GM19099 (cell line): ENCODE measurements at regions not wholly inside any gene's neighbourhood (a gene's known extent, or its start where the extent isn't known, plus 50 kb on each side); places are given as distances from the start of the nearest gene placed in this dataset.

ENCODE experiments used
- POLR2A ChIP-seq: IDR thresholded peaks from 3 replicates; pipeline ENCODE4 v1.6.1; 2011; ENCODE audit warnings: low read depth; ENCODE audit not compliant: insufficient read length; ENCODE audit errors: extremely low read depth

DNA sequence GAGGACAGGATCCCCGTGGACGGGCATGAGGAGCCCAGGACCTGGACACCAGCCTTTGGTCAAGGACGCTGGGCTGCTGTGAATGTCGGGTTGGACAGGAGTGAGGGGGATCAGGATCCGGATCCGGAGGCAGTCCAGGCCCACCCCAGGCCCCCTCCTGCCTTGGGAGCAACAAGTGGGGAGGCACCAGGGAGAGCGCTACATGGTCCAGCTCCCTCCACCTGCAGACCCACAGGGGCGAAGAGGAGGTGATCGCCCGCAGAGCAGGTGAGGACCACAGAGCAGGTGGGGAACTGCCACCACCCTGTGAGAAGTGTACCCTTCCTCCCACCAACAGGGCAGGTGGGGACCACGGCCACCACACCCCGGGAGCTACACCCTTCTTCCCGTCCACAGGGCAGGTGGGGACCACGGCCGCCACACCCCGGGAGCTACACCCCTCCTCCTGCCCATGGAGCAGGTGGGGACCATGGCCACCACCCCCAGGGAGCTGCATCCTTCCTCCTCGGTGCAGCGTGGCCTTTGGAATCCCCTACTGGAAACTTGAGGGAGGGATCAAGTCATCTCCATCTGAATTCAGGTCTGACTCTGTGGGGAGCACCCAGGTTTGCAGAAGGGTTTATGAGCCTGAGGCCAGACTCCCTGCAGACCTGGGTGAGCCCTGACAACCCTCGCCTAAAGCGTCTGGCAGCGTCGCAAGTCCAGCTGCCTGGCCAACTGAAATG, 141.0 kb downstream of the BRD1 start:
- no peak for TF ChIP-seq POLR2A

DNA sequence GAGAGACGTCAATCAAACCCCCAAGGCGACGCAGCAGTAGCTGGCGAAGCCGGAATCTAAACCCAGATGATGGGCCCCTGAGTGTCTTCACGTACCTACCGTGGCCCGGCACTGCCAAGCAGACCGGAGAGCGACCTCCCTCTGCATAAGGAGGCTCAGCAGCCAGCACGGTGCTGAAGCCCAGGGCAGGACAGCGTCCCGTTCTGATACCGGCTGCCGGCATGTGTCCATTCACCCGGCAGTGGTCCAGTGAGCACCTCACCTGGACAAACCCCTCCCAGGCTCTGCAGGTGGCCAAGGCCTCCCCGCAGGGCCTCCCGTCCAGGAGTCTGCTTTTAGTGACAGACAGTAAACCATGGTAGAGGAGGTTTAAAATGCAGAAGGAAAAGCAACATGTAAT, 142.0 kb downstream of the BRD1 start:
- no peak for TF ChIP-seq POLR2A

DNA sequence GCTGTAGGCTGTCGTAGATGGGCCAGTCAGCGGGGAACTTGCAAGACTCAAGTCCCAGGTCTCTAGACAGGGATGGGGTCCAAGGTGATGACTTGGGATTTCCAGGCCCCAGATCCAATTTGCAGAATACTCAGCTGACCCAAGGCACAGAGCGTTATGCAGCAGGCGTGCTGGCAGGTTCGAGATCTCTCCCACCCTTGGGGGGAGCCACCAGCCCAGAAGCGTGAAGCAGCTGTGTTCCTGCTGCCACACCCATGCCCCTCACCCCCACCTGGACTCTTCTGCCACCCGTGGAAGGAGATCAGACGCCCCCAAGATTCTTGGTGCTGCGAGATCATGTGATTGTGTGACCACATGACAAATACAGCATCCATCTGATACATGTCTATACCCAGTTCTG, 142.6 kb downstream of the BRD1 start:
- TF ChIP-seq POLR2A: no peak

DNA sequence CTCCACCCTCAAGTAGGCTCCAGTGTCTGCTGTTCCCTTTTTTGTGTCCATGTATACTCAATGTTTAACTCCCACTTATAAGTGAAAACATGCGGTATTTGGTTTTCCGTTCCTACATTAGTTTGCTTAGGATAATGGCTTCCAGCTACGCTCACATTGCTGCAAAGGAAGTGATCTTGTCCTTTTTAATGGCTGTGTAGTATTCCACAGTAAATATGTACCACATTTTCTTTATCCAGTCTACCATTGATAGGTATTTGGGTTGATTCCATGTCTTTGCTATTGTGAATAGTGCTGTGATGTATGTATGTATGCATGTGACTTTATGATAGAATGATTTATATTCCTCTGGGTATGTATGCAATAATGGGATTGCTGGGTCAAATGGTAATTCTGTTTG, 144.6 kb downstream of the BRD1 start:
- no peak for TF ChIP-seq POLR2A

DNA sequence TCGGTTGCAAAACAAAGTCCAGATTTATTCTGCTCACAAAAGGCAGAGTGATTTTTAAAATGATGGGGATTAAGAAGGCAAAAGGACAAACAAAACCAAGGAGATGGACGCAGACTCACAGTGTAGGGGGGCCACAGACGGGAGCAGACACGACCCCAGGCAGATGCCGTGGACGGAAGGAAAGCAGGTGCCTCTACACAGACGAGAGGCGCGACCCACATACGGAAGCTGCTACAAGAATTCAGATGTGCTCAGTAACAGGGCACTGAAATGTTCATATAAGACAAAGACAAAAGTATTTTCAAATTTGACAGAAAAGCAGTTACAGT, 148.9 kb downstream of the BRD1 start:
- TF ChIP-seq POLR2A: no peak

DNA sequence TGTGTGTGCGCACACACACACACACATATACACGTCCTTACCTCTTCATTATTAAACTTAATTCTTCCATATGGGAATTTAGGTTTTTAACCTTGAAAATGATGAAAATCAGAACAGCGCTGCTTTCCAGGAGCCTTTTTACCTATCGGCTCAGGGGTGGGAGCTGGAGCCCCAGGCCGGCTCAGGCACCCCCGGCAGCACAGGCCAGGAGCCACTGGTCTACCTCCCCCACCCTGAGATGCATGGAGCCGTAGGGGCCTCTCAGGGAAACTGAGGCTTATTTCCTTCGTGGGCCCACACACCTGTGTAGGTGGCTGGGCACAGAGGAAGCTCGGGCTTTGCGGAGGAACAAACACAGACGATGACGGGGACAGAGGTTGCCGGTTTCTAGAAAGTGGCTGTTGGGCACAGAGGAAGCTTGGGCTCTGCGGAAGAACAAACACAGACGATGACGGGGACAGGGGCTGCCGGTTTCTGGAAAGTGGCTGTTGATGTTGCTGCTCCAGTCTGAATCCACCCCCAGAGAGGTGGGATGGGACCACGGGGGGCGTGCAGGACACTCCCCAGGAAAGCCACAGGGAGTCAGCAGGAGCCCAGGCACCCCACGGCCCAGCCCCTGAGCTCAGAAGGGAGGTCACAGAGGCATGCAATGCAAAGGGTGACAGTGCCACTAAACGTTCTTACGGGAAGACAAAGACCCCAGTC, 149.4 kb downstream of the BRD1 start:
- TF ChIP-seq POLR2A: no peak

DNA sequence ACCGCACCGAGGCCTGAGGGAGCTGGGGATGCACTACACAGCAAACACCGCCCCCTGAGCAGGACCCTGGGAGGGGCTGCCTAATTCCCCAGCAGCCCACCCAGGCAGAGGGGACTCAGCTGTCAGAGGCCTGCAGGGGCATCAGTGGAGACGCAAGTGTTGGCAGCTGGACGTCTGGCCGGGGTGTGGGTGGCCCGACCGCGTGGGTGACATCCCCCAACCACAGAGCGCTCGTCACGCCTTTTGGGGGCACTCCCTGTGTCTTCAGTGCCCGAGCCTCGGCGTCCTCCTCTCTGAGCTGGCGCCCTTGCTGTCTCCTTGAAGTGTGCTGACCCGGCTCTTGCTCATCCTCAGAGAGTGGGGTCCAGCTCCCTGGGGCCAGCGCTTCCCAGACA, 150.2 kb downstream of the BRD1 start:
- TF ChIP-seq POLR2A: no peak

DNA sequence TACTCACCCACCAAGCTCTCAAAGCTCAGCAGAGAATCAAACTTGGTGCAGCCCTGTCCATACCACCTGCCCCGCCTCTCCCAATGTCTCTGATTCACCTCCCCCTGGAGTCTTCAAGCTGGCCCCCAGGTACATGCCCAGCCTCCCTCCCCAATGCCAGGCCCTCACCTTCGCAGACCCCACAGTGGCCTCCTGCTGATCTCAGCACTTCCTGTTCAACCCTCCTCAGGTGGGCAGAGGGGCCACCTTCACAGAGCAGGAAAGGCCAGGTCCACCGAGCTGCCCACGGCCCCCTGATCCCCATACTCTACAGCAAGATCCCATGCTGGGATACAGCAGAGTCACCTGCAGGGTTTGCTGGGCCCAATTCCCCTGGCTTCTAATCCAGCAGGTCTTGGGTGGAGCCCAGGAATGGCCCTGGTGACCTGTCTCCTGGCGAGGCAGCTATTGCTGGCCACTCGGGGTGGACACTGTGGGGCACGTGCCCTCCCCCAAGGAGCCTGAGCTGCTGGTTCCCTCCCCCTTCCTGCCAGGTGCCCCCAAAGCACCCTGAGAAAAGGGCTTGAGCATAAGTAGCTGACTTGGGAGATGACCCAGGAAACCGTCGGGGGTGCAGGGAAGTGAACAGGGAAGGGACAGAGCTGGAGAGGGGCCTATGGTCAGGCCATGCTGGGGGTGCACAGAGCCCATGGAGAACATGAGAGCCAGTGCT, 150.7 kb downstream of the BRD1 start:
- no peak for TF ChIP-seq POLR2A

DNA sequence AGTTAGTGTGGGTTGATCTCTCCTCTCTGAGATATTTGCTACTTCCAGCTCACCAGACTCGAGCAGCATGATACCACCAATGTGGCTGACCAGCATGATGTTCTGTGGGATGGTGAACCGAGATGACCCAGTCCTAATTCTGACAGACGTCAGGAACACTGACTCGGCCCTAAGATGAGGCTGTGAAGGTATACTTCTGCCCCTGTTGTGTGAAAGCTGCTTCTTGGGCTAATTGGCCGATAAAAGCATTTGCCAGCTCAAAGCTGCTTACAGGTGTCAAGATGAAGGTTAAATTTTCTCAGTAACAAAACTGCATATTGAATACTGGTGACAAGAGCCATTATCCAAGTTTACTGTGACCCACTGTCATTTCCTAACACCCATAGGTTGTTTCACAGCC, 151.4 kb downstream of the BRD1 start:
- no peak for TF ChIP-seq POLR2A

DNA sequence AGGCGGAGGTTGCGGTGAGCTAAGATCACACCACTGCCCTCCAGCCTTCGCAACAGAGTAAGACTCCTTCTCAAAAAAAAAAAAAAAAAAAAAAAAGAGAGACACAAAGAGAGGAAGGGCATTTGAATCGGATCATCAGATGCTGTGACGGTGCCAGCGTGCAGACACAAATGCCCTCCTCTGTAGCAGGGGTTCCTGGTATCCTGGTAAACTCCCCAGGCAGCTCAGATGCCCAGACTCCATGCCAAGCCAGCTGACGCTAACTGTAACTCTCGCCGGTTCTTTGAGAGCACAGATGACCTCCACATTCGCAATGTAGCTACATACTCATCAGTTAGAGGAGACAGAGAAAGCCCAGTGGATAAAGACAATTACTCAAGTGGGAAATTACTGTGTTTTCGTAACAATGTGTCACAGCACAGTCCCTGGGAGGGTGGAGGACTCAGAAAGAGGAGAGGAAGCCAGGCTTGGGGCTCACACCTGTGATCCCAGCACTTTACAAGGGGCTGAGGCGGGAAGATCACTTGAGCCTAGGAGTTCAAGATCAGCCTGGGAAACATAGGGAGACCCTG, 153.1 kb downstream of the BRD1 start:
- no peak for TF ChIP-seq POLR2A

DNA sequence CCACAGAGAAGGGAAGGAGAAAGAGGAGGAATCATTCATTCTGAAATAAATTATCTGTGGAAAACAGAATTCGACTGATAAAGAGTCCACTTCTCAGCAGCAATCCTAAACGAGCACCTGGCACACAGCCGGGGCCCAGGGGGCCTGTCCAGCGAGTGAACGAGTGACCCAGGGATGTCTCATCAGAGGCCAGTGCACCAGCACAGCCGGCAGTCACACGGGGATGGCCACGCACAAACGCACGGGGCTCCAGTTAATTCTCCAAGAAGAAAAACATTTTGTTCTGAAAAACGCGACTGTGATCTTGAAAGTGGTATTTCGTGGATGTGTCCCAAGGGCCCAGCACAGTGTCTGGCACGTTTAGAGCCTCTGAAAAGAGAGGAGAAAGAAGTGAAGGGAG, 154.6 kb downstream of the BRD1 start:
- TF ChIP-seq POLR2A: no peak

DNA sequence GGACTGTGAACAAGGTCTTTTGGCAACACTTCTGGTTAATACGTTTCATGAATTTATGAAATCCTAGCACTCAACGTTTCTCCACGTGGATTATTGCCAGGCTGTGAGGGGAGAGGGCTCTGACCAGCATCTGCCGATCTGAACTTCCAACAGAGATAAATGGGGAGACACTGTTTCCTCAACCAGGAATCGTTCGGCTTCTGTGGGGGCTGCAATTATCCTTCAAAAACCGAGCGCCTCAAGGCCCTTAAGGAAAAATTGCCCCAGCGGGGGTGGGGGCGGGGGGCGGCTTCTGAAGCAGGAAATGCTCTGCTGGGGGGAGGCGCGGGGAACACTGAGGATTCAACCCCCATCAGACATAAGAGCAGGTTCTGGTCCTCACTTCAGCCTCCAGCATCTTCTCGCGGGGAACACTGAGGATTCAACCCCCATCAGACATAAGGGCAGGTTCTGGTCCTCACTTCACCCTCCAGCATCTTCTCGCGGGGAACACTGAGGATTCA, 155.6 kb downstream of the BRD1 start:
- no peak for TF ChIP-seq POLR2A

DNA sequence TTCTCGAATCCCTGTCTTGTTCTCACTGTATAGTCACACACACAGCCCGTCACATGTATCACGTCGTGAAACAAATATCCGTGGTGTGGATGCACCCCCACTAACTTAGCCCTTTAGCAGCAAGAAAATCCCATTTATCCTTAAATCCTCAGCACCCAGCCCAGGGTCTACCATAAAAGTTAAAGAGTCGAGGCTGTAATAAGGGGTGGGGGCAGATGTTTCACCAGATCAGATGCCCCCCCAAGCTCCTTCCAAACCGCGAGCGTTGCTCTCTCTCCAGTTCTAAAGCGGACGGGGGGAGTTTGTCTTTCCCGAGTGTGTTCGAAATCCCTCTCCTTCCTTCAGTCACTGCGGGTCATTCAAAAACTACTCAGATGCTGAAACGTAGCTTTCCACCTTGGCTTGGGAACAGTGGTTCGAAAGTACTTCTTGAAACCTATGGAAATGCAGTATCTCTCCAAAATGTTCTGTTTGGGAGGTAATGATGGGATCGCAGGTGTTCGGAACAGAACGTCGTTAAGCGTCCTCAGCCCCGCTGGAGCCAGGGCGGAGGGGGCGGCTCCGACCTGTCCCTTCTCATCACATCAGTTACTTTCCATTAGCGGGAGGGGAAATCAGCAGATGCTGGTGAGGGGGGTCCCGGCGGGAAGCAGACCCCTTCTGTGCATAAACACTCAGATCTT, 156.2 kb downstream of the BRD1 start:
- TF ChIP-seq POLR2A: no peak

DNA sequence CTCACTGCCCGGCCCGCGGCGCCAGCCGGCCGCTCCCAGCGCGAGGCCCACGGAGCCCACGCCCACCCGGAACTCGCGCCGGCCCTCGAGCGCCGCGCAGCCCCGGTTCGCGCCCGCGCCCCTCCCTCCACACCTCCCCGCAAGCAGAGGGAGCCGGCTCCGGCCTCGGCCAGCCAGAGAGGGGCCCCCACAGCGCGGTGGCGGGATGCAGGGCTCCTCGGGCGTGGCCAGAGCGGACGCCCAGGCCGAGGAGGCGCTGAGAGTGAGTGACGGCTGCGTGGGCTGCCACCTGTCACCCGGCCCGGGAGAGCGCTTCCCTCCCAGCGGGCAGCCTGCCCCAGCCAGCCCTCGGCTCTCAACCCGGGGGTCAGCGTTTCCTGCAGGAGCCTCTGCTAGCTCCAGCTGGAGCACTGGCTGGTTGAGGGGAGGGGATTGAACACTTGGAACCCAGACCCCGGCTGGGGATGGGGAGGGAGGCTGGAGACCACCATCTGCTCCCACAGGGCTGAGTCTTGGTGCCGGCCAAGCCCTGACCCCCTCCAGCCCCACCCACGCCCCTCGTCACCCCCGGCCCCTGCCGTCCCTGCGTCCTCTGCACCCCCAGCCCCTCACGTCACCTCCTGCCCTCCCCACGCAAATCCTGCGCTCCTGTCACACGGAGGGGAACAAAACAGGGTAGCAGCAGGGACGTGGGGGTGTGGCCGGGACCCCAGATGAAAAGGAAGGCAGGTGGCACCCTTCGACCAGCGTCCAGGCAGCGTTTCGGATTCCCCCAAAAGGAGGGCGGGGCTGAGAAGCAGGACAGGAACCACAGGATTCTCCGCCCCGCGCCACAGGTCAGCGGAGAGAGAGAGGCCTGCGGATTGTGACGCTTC, 157.0 kb downstream of the BRD1 start:
- TF ChIP-seq POLR2A: no peak
